K562 (cell line): ENCODE measurements at regions not wholly inside any gene's neighbourhood (a gene's known extent, or its start where the extent isn't known, plus 50 kb on each side); places are given as distances from the start of the nearest gene placed in this dataset.

ENCODE experiments used
- ATAC-seq: fragments of 200-7000 bp; cut with Tn5 transposase; 3 replicates; pipeline ENCODE4 v1.9.1; 2020; ENCODE audit warnings: moderate library complexity
- BruUV-seq: library from RNA; stranded (reverse); fragments of 400-500 nt; replicated peaks from 2 replicates; lab custom pipeline; 2021; lab: Mats Ljungman, UMichigan
- CTCF ChIA-PET: fragments of 300-600 bp; formaldehyde crosslinking; extraction: SDS; loops from one replicate; lab custom pipeline; 2021; ENCODE audit warnings: low intra/inter-chr PET ratio; lab: Yijun Ruan, JAX
- POLR2A ChIA-PET: fragments of 300-600, 350-650 bp; sonication (Branson Sonifier 250); formaldehyde crosslinking; extraction: SDS; loops from one replicate; lab custom pipeline; 2021; ENCODE audit warnings: antibody characterized with exemption, inconsistent platforms; lab: Yijun Ruan, JAX
- DNase-seq, 4 experiments: peaks; one replicate each; pipeline versions ENCODE4 v3.0.0 to v3.0.0-alpha.2; 2011 to 2018; ENCODE audit warnings: low spot score in 3 of 4, mixed read lengths in 3 of 4; ENCODE audit errors: extremely low read depth in 1 of 4
- FAIRE-seq: peaks from 2 replicates; lab custom pipeline; 2011; peaks lifted over from hg19 to GRCh38; lab: Jason Lieb, UNC
- H2AFZ ChIP-seq: 2 replicates; pipeline ENCODE4 v1.6.0; 2011; ENCODE audit warnings: low read depth, low read length, control low read depth, inconsistent platforms
- H3K27ac ChIP-seq: fragments of 200-600 bp; 3 replicates; pipeline ENCODE4 v1.8.0; 2011; ENCODE audit warnings: low read depth, mild to moderate bottlenecking, control low read depth, inconsistent platforms, low read length, moderate library complexity, mixed read lengths; ENCODE audit errors: extremely low read depth
- H3K27me3 ChIP-seq, 2 experiments: fragments of 300-600 bp in 1 of 2; 2 replicates in 1 of 2; 3 replicates in 1 of 2; pipeline versions ENCODE4 v1.6.0 to v1.8.0; 2011; ENCODE audit warnings: inconsistent platforms in 2 of 2, low read length in 2 of 2, mild to moderate bottlenecking in 1 of 2, mixed read lengths in 1 of 2, moderate library complexity in 1 of 2; ENCODE audit not compliant: control insufficient read depth in 2 of 2, insufficient read depth in 2 of 2
- H3K36me3 ChIP-seq: fragments of 300-600 bp; 3 replicates; pipeline ENCODE4 v1.8.0; 2011; ENCODE audit warnings: mild to moderate bottlenecking, low read length, inconsistent platforms; ENCODE audit not compliant: control insufficient read depth, insufficient read depth
- H3K4me1 ChIP-seq, 2 experiments: fragments of 200-600 bp in 1 of 2; replicated peaks in 1 of 2; 2 replicates in 1 of 2; 3 replicates in 1 of 2; pipeline versions ENCODE4 v1.5.1 to v1.8.0; 2011; ENCODE audit warnings: inconsistent platforms in 2 of 2, low read length in 2 of 2, mild to moderate bottlenecking in 1 of 2, mixed read lengths in 1 of 2, moderate library complexity in 1 of 2; ENCODE audit not compliant: control insufficient read depth in 2 of 2, insufficient read depth in 2 of 2
- H3K4me2 ChIP-seq: 2 replicates; pipeline ENCODE4 v1.6.1; 2011; ENCODE audit warnings: low read length, control low read depth, inconsistent platforms, mixed read lengths; ENCODE audit not compliant: insufficient read depth
- H3K4me3 ChIP-seq: fragments of 200-600 bp; sonication (generic), shearing (Covaris generic); 2 replicates; pipeline ENCODE4 v1.5.1; 2016; ENCODE audit warnings: control low read depth, inconsistent platforms
- H3K79me2 ChIP-seq: fragments of 200-600 bp; 3 replicates; pipeline ENCODE4 v1.8.0; 2011; ENCODE audit warnings: low read length, inconsistent platforms; ENCODE audit not compliant: control insufficient read depth, insufficient read depth
- H3K9ac ChIP-seq, 2 experiments: 2 replicates each; pipeline versions ENCODE4 v1.6.0 to v1.6.1; 2011; ENCODE audit warnings: low read depth in 2 of 2, low read length in 2 of 2, control low read depth in 1 of 2, inconsistent platforms in 1 of 2, mild to moderate bottlenecking in 1 of 2, mixed read lengths in 1 of 2; ENCODE audit not compliant: insufficient read depth in 1 of 2
- H3K9me1 ChIP-seq: one replicate; pipeline ENCODE4 v1.6.0; 2011; ENCODE audit warnings: inconsistent platforms, mild to moderate bottlenecking, low read length, moderate library complexity; ENCODE audit not compliant: control insufficient read depth, insufficient read depth
- H3K9me3 ChIP-seq: replicated peaks from 2 replicates; pipeline ENCODE4 v1.5.1; 2011; ENCODE audit warnings: low read depth, low read length, inconsistent platforms; ENCODE audit not compliant: control insufficient read depth, insufficient read depth
- H4K20me1 ChIP-seq: replicated peaks from 2 replicates; pipeline ENCODE4 v1.6.1; 2011; ENCODE audit warnings: low read length, inconsistent platforms, mixed read lengths; ENCODE audit not compliant: control insufficient read depth, insufficient read depth
- CUX1 ChIP-seq: fragments of 200-800 bp; sonication (Bioruptor generic); IDR thresholded peaks from 2 replicates; pipeline ENCODE4 v1.6.1; 2016; ENCODE audit warnings: missing genetic modification characterization, missing compliant biosample characterization
- DEAF1 ChIP-seq: fragments of 450-650 bp; formaldehyde crosslinking; IDR thresholded peaks from 2 replicates; pipeline ENCODE4 v1.4.0; 2020; ENCODE audit warnings: mild to moderate bottlenecking, moderate library complexity
- HINFP ChIP-seq: fragments of 450-650 bp; conservative IDR thresholded peaks from 2 replicates; pipeline ENCODE4 v1.6.1; 2016; ENCODE audit warnings: missing genetic modification characterization, low read depth, mild to moderate bottlenecking, control low read depth, missing compliant biosample characterization
- MECOM ChIP-seq: fragments of 250-450 bp; sonication (Bioruptor Pico); IDR thresholded peaks from 2 replicates; pipeline ENCODE4 v1.8.0; 2022; ENCODE audit warnings: inconsistent platforms
- POU5F1 ChIP-seq: fragments of 150-350 bp; IDR thresholded peaks from 2 replicates; pipeline ENCODE4 v1.6.1; 2014; ENCODE audit warnings: borderline replicate concordance, low read length, low read depth, mild to moderate bottlenecking; ENCODE audit not compliant: partially characterized antibody
- SNRNP70 ChIP-seq: fragments of 200-400 bp; formaldehyde crosslinking; optimal IDR thresholded peaks from 2 replicates; pipeline ENCODE3; 2017; ENCODE audit warnings: low read depth, low read length
- SRF ChIP-seq, 2 experiments: fragments of 250-450, 450-650 bp in 1 of 2; sonication (Bioruptor Pico) in 1 of 2; sonication (generic) in 1 of 2; formaldehyde crosslinking; IDR thresholded peaks; 2 replicates each; pipeline versions ENCODE4 v1.5.0 to v1.5.1; 2020 to 2022; ENCODE audit warnings: mild to moderate bottlenecking in 1 of 2, missing genetic modification reagents in 1 of 2
- YY1 ChIP-seq, 3 experiments: IDR thresholded peaks; 2 replicates each; pipeline ENCODE4 v1.6.1; 2011; ENCODE audit warnings: low read length in 2 of 3, mild to moderate bottlenecking in 2 of 3, moderate library complexity in 2 of 3, borderline replicate concordance in 1 of 3, control low read depth in 1 of 3, low read depth in 1 of 3; ENCODE audit not compliant: insufficient read depth in 3 of 3, insufficient replicate concordance in 2 of 3, control insufficient read depth in 1 of 3, insufficient read length in 1 of 3; ENCODE audit errors: extremely low read depth in 1 of 3
- ZNF507 ChIP-seq: conservative IDR thresholded peaks from 2 replicates; pipeline ENCODE4 v1.6.1; 2017; ENCODE audit warnings: missing genetic modification characterization, missing compliant biosample characterization
- ZZZ3 ChIP-seq: fragments of 450-650 bp; IDR thresholded peaks from 2 replicates; pipeline ENCODE4 v1.6.1; 2016; ENCODE audit warnings: antibody characterized with exemption, mild to moderate bottlenecking, moderate library complexity
- WGBS: fragments of 100-300 bp; shearing (Covaris generic); methylation state at CpG from one replicate; pipeline ENCODE4 v1.1.6; 2016; ENCODE audit warnings: low coverage, mixed read lengths; ENCODE audit not compliant: insufficient coverage; ENCODE audit errors: missing lambda C conversion rate; 5-methylcytosine and 5-hydroxymethylcytosine counted together
- in situ Hi-C: fragments of 300-500 bp; cut with MboI; formaldehyde crosslinking; loops from 4 replicates; pipeline ENCODE4 v1.15.0; 2018; ENCODE audit warnings: inconsistent platforms, mixed read lengths
- intact Hi-C: fragments of 100-400 bp; cut with micrococcal nuclease; formaldehyde crosslinking; loops from 2 replicates; pipeline ENCODE4 v1.14.2; 2022
- TF ChIP-seq, protein P1 (sequence below): fragments of 250-450 bp; sonication (Bioruptor Pico); IDR thresholded peaks from 2 replicates; pipeline ENCODE4 v1.8.0; 2022; ENCODE audit warnings: moderate library complexity, mild to moderate bottlenecking, inconsistent platforms

GRCh38 chr14:59090572-59090971 is 97.9 kb upstream of the DAAM1 start (continued):
- TF ChIP-seq POU5F1 (no peak), DEAF1 (CRISPR knock-in tag) (no peak)

DNA sequence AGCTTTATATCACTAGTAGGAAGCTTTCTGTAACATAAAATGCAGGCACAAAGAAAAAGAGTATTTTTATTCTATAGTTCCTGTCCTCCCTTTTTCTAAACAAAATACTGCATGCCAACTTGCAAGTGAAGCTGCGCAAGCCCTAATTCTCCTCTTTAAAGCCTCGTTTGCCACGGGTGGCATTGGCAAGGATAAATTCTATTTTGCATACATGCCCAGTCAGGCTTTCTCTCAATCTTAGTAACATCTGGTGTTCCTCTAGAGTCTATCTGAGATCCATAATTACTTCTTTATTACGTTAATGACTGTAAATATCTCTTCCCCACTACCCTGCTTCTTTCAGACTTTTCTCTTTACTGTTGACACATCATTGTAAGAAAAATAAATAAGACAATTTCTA is 97.1 kb upstream of the DAAM1 start:
- Histone ChIP-seq H4K20me1 (no peaks in the 10 kb centered on the region), H3K4me2 (no peak overlapping the region), H3K9me1 (no peaks in the 10 kb centered on the region), H3K4me3 (no peak overlapping the region), H3K79me2 (no peaks in the 10 kb centered on the region), H3K9ac (no peak overlapping the region), H3K9me3 (no peaks in the 10 kb centered on the region), H3K27ac (no peak overlapping the region), H3K27me3 (peaks cover 0 to 4% of the 10 kb centered on the region in 2 experiments; a peak in 1 of 5 replicates), H3K4me1 (no peaks in the 10 kb centered on the region), H2AFZ (no peak overlapping the region), H3K36me3 (no peaks in the 10 kb centered on the region)
- CTCF ChIA-PET: no interaction called here
- ATAC-seq: no peak
- intact Hi-C loops (no loop called here), in situ Hi-C loops (no loop called here)
- WGBS: 0% methylated on average over 4 of the region's 4 CpGs
- no TSS peak for BruUV-seq
- no peak for DNase-seq
- FAIRE-seq: no peak
- POLR2A ChIA-PET: interaction anchor here (0.7 kb wide), 1 partner anchor 169 kb away, joined by 3 read pairs; no protein-coding TSS in a partner anchor
- TF ChIP-seq SNRNP70: no peak
- TF ChIP-seq YY1 (IDR thresholded peaks at IDR 0.05; ENCODE audit: borderline replicate concordance in 1 of 3, control insufficient read depth in 1 of 3, extremely low read depth in 1 of 3, insufficient read depth in 3 of 3, insufficient read length in 1 of 3, insufficient replicate concordance in 2 of 3, low read depth in 1 of 3, low read length in 2 of 3): no peak
- TF ChIP-seq ZNF507 (tag): no peak
- TF ChIP-seq CUX1 (CRISPR knock-in tag): no peak
- no peak for TF ChIP-seq SRF (CRISPR knock-in tag; IDR thresholded peaks at IDR 0.05)
- TF ChIP-seq MECOM (CRISPR knock-in tag): no peak
- no peak for TF ChIP-seq HINFP (tag)
- TF ChIP-seq ZZZ3: no peak
- TF ChIP-seq, protein P1, sequence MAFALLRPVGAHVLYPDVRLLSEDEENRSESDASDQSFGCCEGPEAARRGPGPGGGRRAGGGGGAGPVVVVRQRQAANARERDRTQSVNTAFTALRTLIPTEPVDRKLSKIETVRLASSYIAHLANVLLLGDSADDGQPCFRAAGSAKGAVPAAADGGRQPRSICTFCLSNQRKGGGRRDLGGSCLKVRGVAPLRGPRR: no peak
